Mammary epithelial cell (primary cell): ENCODE measurements at regions not wholly inside any gene's neighbourhood (a gene's known extent, or its start where the extent isn't known, plus 50 kb on each side); places are given as distances from the start of the nearest gene placed in this dataset.

Experiments used
- EZH2 ChIP-seq: IDR thresholded peaks from 2 replicates; pipeline ENCODE4 v1.6.1; 2012; ENCODE audit warnings: low read length, inconsistent platforms, borderline replicate concordance
- TF ChIP-seq, protein P1 (sequence below), 2 donors: IDR thresholded peaks in 1 of 2; conservative IDR thresholded peaks in 1 of 2; 2 replicates each; pipeline ENCODE4 v1.5.1; 2011 to 2012; ENCODE audit warnings: inconsistent platforms in 2 of 2, low read length in 2 of 2, mild to moderate bottlenecking in 2 of 2, control low read depth in 1 of 2, low read depth in 1 of 2; ENCODE audit not compliant: insufficient read depth in 1 of 2; ENCODE audit errors: extremely low read depth in 1 of 2

DNA sequence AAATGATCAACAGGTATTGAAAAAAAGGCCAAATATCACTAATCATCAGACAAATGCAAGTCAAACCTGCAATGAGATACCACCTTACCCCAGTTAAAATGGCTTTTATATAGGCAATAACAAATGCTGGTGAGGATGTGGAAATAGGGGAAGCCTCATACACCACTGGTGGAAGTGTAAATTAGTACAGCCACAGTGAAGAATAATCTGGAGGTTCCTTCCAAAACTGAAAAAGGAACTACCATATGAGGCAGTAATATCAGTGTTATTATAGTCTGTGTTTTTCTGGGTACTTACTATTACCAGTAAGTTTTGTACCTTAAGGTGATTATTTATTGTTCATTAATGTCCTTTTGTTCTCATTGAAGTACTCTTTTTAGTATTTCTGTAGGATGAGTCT, 201.3 kb downstream of the MRPL39 start:
- TF ChIP-seq EZH2: no peak
- TF ChIP-seq, protein P1, sequence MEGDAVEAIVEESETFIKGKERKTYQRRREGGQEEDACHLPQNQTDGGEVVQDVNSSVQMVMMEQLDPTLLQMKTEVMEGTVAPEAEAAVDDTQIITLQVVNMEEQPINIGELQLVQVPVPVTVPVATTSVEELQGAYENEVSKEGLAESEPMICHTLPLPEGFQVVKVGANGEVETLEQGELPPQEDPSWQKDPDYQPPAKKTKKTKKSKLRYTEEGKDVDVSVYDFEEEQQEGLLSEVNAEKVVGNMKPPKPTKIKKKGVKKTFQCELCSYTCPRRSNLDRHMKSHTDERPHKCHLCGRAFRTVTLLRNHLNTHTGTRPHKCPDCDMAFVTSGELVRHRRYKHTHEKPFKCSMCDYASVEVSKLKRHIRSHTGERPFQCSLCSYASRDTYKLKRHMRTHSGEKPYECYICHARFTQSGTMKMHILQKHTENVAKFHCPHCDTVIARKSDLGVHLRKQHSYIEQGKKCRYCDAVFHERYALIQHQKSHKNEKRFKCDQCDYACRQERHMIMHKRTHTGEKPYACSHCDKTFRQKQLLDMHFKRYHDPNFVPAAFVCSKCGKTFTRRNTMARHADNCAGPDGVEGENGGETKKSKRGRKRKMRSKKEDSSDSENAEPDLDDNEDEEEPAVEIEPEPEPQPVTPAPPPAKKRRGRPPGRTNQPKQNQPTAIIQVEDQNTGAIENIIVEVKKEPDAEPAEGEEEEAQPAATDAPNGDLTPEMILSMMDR (conservative IDR thresholded peaks at IDR 0.05 in 1 of 2, IDR thresholded peaks at IDR 0.05 in 1 of 2; ENCODE audit: extremely low read depth in 1 of 2, insufficient read depth in 1 of 2, low read depth in 1 of 2, low read length in 2 of 2): no peak
